ENCODE measurements at regions not wholly inside any gene's neighbourhood (a gene's known extent, or its start where the extent isn't known, plus 50 kb on each side); places are given as distances from the start of the nearest gene placed in this dataset.

DNA sequence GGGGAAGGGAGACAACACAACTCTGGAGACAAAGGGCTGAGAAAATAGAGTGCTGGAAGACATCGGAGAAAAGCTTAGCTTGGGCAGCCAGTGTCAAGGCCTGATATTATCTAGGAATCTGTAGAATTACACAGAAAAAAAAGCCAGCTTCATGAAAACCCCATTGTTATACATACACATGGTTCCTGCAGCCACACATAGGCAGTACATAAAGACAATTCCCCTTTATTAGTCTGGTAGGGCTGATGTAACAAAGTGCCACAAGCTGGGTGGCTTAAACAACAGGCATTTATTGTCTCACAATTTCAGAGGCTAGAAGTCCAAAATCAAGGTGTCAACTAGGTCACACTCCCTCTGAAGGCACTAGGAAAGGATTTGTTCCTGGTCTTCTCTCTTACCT is 503.5 kb downstream of the MID1IP1 start:
- TF ChIP-seq ZNF10 (tag by site-specific recombination; IDR thresholded peaks at IDR 0.05) (no peak), CTCF (tag by site-specific recombination; IDR thresholded peaks at IDR 0.05) (no peak), PRDM1 (tag by site-specific recombination; IDR thresholded peaks at IDR 0.05) (no peak), ZNF24 (tag by site-specific recombination; IDR thresholded peaks at IDR 0.05) (no peak), GLI2 (tag by site-specific recombination; IDR thresholded peaks at IDR 0.05; ENCODE audit: borderline replicate concordance, low read depth) (no peak), ZNF398 (tag by site-specific recombination; IDR thresholded peaks at IDR 0.05) (no peak), ZNF639 (tag by site-specific recombination; IDR thresholded peaks at IDR 0.05) (no peak), ATF2 (tag by site-specific recombination; IDR thresholded peaks at IDR 0.05; ENCODE audit: low read depth) (no peak), IKZF3 (tag by site-specific recombination; IDR thresholded peaks at IDR 0.05) (no peak), HOXA7 (CRISPR knock-in tag; IDR thresholded peaks at IDR 0.05; ENCODE audit: borderline replicate concordance) (no peak)
- TF ChIP-seq, protein P1, sequence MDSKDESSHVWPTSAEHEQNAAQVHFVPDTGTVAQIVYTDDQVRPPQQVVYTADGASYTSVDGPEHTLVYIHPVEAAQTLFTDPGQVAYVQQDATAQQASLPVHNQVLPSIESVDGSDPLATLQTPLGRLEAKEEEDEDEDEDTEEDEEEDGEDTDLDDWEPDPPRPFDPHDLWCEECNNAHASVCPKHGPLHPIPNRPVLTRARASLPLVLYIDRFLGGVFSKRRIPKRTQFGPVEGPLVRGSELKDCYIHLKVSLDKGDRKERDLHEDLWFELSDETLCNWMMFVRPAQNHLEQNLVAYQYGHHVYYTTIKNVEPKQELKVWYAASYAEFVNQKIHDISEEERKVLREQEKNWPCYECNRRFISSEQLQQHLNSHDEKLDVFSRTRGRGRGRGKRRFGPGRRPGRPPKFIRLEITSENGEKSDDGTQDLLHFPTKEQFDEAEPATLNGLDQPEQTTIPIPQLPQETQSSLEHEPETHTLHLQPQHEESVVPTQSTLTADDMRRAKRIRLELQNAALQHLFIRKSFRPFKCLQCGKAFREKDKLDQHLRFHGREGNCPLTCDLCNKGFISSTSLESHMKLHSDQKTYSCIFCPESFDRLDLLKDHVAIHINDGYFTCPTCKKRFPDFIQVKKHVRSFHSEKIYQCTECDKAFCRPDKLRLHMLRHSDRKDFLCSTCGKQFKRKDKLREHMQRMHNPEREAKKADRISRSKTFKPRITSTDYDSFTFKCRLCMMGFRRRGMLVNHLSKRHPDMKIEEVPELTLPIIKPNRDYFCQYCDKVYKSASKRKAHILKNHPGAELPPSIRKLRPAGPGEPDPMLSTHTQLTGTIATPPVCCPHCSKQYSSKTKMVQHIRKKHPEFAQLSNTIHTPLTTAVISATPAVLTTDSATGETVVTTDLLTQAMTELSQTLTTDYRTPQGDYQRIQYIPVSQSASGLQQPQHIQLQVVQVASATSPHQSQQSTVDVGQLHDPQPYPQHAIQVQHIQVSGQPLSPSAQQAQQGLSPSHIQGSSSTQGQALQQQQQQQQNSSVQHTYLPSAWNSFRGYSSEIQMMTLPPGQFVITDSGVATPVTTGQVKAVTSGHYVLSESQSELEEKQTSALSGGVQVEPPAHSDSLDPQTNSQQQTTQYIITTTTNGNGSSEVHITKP (tag by site-specific recombination; IDR thresholded peaks at IDR 0.05): no peak

Measured in HEK293 (cell line).